ENCODE measurements at regions not wholly inside any gene's neighbourhood (a gene's known extent, or its start where the extent isn't known, plus 50 kb on each side); places are given as distances from the start of the nearest gene placed in this dataset.

- Histone ChIP-seq H3K36me3 (no peaks in the 10 kb centered on the region), H3K4me1 (no peaks in the 10 kb centered on the region), H3K27me3 (no peaks in the 10 kb centered on the region), H3K9me3 (peaks cover 6 to 7% of the 10 kb centered on the region in 2 donors), H3K27ac (no peak overlapping the region), H3K4me3 (no peak overlapping the region)
- intact Hi-C loops (cut with DNase I; ENCODE audit: low total_unique reads): no loop called here
- no peak for DNase-seq (ENCODE audit: low spot score in 2 of 2)
- no peak for TF ChIP-seq POLR2AphosphoS5 (IDR thresholded peaks at IDR 0.05)
- TF ChIP-seq POLR2A (IDR thresholded peaks at IDR 0.05): no peak
- TF ChIP-seq CTCF (IDR thresholded peaks at IDR 0.05): no peak
These were observed 84.6 kb downstream of the RMI2 start for GRCh38 chr16:11429823-11430222.

GRCh38 chr16:11430601-11431317 lies 85.5 kb downstream of the RMI2 start:
- no peak for DNase-seq (ENCODE audit: low spot score in 2 of 2)
- H3K27me3 ChIP-seq: no peaks in the 10 kb centered on the region

DNA sequence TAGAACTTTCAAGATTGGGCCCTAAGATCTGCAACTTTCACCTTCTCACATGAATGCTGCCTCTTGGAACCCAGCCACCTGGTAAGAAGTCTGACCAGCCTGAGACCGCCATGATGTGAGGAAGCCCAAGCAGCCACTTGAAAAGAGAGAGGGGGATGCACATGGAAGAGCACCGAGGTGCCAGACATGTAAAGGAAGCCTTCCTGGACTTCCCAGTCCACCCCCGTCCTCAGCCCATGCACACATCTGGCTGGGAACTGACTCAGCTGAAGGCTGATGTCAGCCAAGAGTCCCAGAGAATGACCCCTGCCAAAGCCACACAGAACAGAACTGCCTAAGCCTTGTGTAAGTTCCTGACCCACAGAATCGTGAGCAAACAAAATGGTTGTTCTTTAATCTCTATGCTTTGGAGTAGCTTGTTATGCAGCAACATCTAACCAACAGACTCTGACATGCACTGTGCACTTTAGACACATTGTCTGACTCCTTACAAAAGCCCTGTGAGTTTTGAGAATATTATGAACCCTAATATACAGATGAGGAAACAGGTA lies 86.7 kb downstream of the RMI2 start:
- TF ChIP-seq POLR2AphosphoS5 (IDR thresholded peaks at IDR 0.05): no peak
- TF ChIP-seq CTCF (IDR thresholded peaks at IDR 0.05): no peak
- TF ChIP-seq POLR2A (IDR thresholded peaks at IDR 0.05): no peak
- Histone ChIP-seq H3K9me3 (peaks cover 6 to 7% of the 10 kb centered on the region in 2 donors), H3K27me3 (no peaks in the 10 kb centered on the region), H3K36me3 (no peaks in the 10 kb centered on the region), H3K4me1 (no peaks in the 10 kb centered on the region), H3K4me3 (no peak overlapping the region), H3K27ac (no peak overlapping the region)
- intact Hi-C loops (cut with DNase I; ENCODE audit: low total_unique reads): no loop called here
- no peak for DNase-seq (ENCODE audit: low spot score in 2 of 2)

More at GRCh38 chr16:11430601-11431317, 85.5 kb downstream of the RMI2 start:
- no peak for TF ChIP-seq POLR2A (IDR thresholded peaks at IDR 0.05)
- TF ChIP-seq POLR2AphosphoS5 (IDR thresholded peaks at IDR 0.05): no peak
- TF ChIP-seq CTCF (IDR thresholded peaks at IDR 0.05): no peak
- Histone ChIP-seq H3K27ac (no peak overlapping the region), H3K4me3 (no peak overlapping the region), H3K4me1 (no peaks in the 10 kb centered on the region), H3K36me3 (no peaks in the 10 kb centered on the region), H3K9me3 (peaks cover 6 to 7% of the 10 kb centered on the region in 2 donors)
- intact Hi-C loops (cut with DNase I; ENCODE audit: low total_unique reads): no loop called here

GRCh38 chr16:11432856-11433395 lies 87.7 kb downstream of the RMI2 start:
- Histone ChIP-seq H3K27me3 (no peaks in the 10 kb centered on the region), H3K36me3 (no peaks in the 10 kb centered on the region), H3K4me1 (no peaks in the 10 kb centered on the region), H3K9me3 (peaks cover 6 to 7% of the 10 kb centered on the region in 2 donors), H3K4me3 (no peak overlapping the region), H3K27ac (no peak overlapping the region)
- no peak for DNase-seq (ENCODE audit: low spot score in 2 of 2)
- TF ChIP-seq POLR2A (IDR thresholded peaks at IDR 0.05) (no peak), POLR2AphosphoS5 (IDR thresholded peaks at IDR 0.05) (no peak), CTCF (IDR thresholded peaks at IDR 0.05) (no peak)
- intact Hi-C loops (cut with DNase I; ENCODE audit: low total_unique reads): no loop called here

DNA sequence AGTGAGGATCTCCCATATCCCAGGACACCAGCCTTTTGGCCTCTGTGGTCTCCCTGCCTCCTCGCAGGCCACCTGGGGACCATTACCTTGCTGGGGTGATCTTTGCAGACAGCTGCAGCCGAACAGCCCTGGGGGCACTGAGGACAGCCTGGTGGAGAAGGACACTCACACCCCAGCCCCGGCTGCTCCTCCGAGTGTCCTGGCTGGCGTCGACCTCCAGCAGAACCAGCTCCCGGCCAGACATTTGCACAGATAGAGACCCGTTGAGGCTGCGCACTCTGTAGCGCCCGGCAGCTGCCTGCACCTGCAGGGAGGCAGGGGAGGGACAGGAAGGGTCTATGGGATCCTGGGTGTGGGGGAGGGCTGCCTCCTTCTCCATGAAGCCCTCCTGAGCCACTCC lies 90.3 kb downstream of the RMI2 start:
- Histone ChIP-seq H3K27me3 (no peaks in the 10 kb centered on the region), H3K9me3 (peaks cover 15 to 17% of the 10 kb centered on the region in 2 donors), H3K4me1 (no peaks in the 10 kb centered on the region)

More for the DNA sequence above, 90.3 kb downstream of the RMI2 start:
- intact Hi-C loops (cut with DNase I; ENCODE audit: low total_unique reads): no loop called here
- no peak for DNase-seq (ENCODE audit: low spot score in 2 of 2)
- Histone ChIP-seq H3K4me3 (no peak overlapping the region), H3K36me3 (no peaks in the 10 kb centered on the region), H3K27ac (no peak overlapping the region)
- TF ChIP-seq POLR2AphosphoS5 (IDR thresholded peaks at IDR 0.05) (no peak), CTCF (IDR thresholded peaks at IDR 0.05) (no peak), POLR2A (IDR thresholded peaks at IDR 0.05) (no peak)

Measured in breast epithelium (tissue), 4 donors.